Hindlimb muscle (tissue), 1 donor: ENCODE measurements at regions not wholly inside any gene's neighbourhood (a gene's known extent, or its start where the extent isn't known, plus 50 kb on each side); places are given as distances from the start of the nearest gene placed in this dataset.
"Not testable (repeated sequence)": the region's sequence is repeated elsewhere in the genome, so short reads cannot be mapped to it uniquely, and the experiment has no call there.

Experiments
- DNase-seq: peaks from one replicate; pipeline ENCODE4 v3.0.0-alpha.2; 2013

- DNase-seq, result no peak
These were observed 602.4 kb upstream of the CPEB2 start for GRCh38 chr4:14399848-14400247.

GRCh38 chr4:14400307-14400706 is 602.0 kb upstream of the CPEB2 start:
- no peak for DNase-seq

- no peak for DNase-seq
These were observed 599.1 kb upstream of the CPEB2 start for GRCh38 chr4:14403132-14403531.

- DNase-seq, result no peak
These were observed 597.6 kb upstream of the CPEB2 start for GRCh38 chr4:14404730-14405129.

GRCh38 chr4:14410516-14410915 is 591.8 kb upstream of the CPEB2 start:
- no peak for DNase-seq

GRCh38 chr4:14415146-14415545 is 587.1 kb upstream of the CPEB2 start:
- DNase-seq, result no peak

- DNase-seq, result no peak
These were observed 582.8 kb upstream of the CPEB2 start for GRCh38 chr4:14419516-14419915.

- DNase-seq, result not testable (repeated sequence)
These were observed 576.0 kb upstream of the CPEB2 start for GRCh38 chr4:14426297-14426696.

- DNase-seq, result no peak
These were observed 574.2 kb upstream of the CPEB2 start for GRCh38 chr4:14428125-14428524.

- no peak for DNase-seq
These were observed 570.8 kb upstream of the CPEB2 start for GRCh38 chr4:14431155-14432134.

- DNase-seq, result no peak
These were observed 567.8 kb upstream of the CPEB2 start for GRCh38 chr4:14434483-14434882.

- DNase-seq, result no peak
These were observed 567.4 kb upstream of the CPEB2 start for GRCh38 chr4:14434916-14435315.

- no peak for DNase-seq
These were observed 560.7 kb upstream of the CPEB2 start for GRCh38 chr4:14441561-14441960.

GRCh38 chr4:14445882-14446281 is 556.4 kb upstream of the CPEB2 start:
- no peak for DNase-seq

GRCh38 chr4:14446311-14446710 is 556.0 kb upstream of the CPEB2 start:
- DNase-seq, result no peak

GRCh38 chr4:14446904-14447303 is 555.4 kb upstream of the CPEB2 start:
- DNase-seq, result no peak

- no peak for DNase-seq
These were observed 553.0 kb upstream of the CPEB2 start for GRCh38 chr4:14449308-14449707.

GRCh38 chr4:14452001-14452400 is 550.3 kb upstream of the CPEB2 start:
- no peak for DNase-seq

- no peak for DNase-seq
These were observed 549.5 kb upstream of the CPEB2 start for GRCh38 chr4:14452764-14453163.

GRCh38 chr4:14458463-14458862 is 543.8 kb upstream of the CPEB2 start:
- DNase-seq, result no peak

GRCh38 chr4:14465057-14465456 is 537.2 kb upstream of the CPEB2 start:
- no peak for DNase-seq

- no peak for DNase-seq
These were observed 536.8 kb upstream of the CPEB2 start for GRCh38 chr4:14465507-14465906.

GRCh38 chr4:14478504-14478903 is 523.8 kb upstream of the CPEB2 start:
- no peak for DNase-seq

GRCh38 chr4:14496408-14496807 is 505.9 kb upstream of the CPEB2 start:
- DNase-seq, result no peak

GRCh38 chr4:14496969-14497368 is 505.3 kb upstream of the CPEB2 start:
- no peak for DNase-seq
